CD4-positive, alpha-beta T cell treated with Interleukin-12 subunit alpha and Interleukin-12 subunit beta, for 1 hour (primary cell): ENCODE measurements at regions not wholly inside any gene's neighbourhood (a gene's known extent, or its start where the extent isn't known, plus 50 kb on each side); places are given as distances from the start of the nearest gene placed in this dataset.
"Not testable (repeated sequence)": the region's sequence is repeated elsewhere in the genome, so short reads cannot be mapped to it uniquely, and the experiment has no call there.

Source experiments
- DNase-seq: peaks from one replicate; pipeline ENCODE4 v3.0.0-alpha.2; 2020

DNA sequence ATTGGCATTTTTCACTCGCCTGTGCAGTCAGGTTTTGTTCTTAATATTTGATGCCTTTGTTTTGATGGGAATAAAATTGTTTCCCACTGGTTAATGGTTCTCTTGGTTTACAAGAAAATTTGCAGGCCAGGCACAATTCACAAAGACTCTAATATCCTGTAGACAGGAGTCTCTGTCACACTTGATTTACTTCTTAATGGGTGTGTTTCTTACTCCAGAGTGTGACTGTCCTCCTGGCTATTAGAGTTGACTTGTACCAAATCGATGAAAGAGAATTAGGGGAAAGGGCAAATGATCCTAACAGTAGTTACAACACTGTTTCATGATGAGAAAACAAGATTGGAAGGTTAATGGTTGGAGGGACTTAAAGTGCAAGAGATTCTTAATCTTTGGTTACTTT, 142.8 kb upstream of the SV2C start:
- no peak for DNase-seq

DNA sequence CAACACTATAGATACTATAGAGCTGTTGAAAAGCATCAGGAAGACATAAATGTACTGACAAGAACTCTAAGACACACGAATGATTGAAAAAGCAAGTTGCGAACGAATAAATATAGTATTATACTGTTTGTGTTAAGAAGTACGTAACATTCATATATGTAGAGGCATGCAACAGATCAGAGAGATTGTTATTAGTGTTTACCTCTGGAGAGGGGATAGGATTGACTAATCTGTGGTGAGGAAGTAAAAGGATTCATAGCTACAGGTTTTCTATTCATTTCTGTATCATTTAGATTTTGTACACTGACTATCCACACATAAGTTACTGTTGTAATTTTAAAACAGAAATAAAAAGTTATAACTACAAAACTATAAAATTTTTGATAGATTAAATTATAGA, 147.6 kb upstream of the SV2C start:
- no peak for DNase-seq

DNA sequence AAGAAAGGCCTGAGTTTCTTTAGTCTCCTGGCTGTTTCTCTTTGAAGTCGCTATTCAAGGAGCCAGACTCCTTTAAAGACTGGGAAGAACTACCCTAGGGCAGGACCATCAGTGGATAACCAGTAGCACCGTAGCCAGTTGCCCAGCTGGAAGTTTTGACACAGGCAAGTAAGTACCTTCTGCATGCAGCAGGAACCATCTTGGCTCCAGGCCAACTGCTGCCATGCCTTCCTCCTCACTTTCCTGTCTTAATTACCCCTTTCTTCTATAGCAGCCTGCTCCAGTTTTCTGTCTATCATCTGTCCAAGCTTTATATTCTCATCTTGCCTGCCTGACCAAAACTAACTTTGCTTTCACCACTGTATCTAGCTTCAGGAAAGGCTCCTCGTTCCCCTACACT, 149.7 kb upstream of the SV2C start:
- DNase-seq = no peak

DNA sequence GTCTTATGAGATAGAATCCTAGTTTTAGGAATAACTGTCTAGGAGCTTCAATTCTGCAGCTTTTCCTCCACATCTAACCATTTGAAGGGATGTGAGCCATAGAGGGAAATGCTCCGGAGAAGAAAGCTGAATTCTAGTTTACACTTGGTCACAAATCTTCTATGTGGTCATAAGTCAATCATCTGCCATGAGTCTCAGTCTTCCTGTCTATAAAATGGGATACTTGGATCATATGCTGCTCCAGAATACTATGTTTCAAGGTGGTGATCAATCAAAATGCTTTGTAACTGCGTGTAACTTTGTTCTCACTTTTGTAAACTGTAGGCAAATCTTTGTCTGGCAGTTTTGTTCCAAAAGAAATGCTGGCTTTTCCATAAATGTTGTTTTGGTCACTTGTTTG, 152.0 kb upstream of the SV2C start:
- no peak for DNase-seq

DNA sequence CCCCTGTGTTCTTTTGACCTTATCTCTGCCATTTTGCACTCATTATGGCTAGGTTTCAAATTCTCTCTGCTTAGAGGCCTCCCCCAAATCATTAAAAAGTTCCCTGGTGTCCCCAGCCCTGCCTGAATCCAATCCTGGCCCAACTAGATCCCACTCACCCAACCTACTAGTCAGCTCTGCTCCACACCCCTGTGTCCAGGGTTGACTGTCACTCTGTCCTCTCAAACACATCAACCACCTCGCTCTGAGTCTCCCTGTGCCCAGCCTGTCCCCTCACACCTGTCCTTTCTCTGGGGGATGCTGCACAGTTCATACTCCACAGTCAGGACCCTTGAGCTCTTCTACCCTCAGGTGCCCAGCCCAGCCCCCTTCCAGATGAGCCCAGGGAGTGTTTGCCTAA, 154.2 kb upstream of the SV2C start:
- DNase-seq = no peak

DNA sequence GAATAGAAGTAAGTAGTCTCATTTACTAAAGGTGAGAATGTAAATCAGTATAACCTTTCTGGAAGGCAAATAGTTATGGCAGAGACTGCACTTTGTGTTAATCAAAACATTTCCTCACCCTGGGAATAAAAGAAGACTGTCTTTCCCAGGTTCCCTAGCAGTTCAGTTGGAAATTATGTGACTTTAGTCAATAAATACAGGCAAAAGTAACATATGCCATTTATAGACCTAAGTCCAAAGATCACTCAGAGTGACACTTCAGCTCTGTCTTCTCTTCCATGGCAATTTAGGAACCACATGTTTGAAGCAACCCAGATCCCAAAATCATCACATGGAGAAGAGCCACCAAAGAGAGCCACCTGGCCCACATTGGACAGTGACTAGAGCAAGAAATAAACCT, 160.7 kb upstream of the SV2C start:
- no peak for DNase-seq

DNA sequence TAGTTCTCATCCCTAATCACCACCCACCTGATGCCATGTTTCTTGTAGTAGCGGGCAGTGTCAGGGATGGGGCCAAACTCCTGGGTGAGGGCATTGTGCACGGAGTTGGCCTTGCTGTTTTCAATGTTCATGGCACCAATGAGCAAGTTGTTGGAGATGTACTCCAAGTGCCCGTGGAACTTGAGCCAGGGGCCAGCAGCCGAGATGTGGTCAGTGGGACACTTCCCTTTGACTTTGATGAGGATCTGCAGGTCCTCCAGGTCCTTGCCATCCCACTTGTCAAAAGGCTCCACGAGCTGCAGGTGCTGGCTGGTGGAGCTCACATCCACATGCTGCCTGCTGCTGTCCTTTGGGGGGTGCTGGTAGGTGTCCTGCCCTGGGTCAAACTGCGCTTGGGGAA, 162.2 kb upstream of the SV2C start:
- no peak for DNase-seq

DNA sequence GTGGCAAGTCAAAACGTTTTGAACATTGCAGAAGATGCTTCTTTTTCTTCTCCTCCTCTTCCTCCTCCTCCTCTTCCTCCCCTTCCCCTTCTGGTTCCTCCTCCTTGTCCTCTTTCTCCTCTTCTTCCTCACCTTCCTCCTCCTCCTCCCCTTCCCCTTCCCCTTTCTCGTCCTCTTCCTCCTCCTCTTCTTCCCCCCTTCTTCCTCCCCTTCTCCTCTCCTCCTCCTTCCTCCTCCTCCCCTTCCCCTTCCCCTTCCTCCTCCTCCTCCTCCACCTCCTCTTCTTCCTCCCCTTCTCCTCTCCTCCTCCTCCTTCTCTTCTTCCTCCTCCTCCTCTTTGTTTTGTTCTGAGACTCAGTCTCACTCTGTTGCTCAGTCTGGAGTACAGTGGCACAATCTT, 167.0 kb upstream of the SV2C start:
- no peak for DNase-seq

DNA sequence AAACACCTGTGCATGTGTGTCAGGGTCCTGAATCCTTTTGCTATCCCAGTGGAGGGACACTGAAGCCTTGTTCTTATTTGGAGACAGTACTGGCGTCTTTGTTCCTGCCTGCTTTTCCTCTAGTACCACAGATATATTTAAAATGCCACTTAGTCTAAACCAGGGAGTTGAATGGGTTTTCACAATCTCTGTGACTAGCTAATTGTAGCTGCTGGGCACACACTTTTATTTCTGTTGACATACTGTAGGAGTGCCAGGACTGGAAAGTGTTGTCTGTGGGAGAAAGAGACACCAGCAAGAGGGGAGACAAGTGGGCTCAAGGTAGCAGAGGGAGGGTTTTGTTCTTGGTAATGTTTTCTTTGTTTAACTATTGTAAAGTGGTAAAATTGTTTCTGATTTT, 174.0 kb upstream of the SV2C start:
- no peak for DNase-seq

DNA sequence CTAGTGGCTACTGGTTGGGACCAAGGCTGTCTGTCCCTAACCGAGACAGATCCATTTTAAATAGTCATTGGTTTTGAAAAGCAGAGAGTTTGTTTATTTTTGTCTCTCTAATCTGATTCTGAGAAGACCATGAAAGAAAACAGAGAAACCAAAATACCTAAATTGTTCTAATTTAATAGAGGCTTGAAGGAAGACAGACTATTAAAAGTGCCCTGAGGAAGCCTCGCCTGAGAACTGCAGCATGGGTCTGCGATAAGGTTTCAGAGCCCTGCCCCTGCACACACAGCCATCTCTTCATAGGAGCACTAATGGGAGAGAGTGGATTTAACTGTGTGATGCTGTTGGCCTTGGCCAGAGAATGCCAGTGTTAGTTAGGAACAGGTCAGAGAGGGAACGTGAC, 175.5 kb upstream of the SV2C start:
- no peak for DNase-seq

DNA sequence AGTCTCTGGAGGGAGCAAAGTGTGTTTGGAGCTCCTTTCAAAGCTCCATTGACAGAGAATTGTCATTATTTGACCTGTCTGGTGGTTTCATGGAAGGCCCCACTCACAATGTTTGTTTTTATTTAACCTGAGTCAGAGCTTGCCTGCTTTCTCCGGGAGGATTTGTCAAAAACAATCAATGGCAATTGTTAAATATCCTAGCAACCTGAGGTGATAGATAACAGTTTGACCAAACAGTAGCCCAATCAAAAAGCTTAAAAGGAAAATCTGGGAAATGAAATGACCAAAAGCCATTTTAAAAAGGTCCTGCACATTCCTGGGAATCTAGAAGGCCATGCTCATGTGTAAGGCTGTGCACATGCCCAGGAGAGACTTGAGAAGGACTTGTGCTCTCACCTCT, 177.2 kb upstream of the POC5 start:
- no peak for DNase-seq

DNA sequence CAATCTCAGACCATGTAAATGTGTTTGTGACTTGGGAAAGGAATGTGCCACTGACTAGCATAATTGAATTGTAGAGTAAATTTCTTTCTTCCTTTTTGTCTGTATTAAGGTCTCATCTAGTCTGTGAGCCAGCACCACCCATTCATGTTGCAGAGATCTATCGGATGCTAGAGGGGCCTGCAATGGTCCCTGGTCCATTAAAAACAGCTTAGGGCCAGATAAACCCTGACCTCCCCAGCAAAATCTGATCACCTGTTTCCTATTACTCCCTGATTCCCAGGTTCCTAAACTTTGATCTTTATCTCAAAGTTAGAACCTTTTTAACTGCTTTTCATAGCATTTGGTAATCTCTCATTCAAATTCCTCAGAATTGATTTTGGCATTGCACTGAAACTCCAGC, 174.5 kb upstream of the POC5 start:
- DNase-seq = no peak

DNA sequence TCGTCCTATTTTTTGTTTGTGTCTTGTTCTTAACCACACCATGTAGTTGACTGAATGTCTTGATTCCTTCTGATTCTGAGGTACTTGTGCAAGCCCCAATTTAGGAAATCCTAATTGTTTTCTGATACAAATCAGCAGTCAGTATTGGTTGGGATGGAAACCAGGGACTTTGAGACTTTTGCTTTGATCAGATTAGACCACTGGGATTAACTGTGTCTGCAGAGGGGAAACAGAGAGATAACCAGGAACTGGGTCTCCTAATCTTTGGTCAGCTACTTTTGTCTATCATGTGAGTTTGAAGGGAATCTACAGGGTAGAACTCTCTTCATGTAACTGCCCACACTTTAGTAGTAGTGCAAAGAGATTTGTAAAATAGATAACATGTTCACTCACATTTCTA, 173.8 kb upstream of the POC5 start:
- no peak for DNase-seq

DNA sequence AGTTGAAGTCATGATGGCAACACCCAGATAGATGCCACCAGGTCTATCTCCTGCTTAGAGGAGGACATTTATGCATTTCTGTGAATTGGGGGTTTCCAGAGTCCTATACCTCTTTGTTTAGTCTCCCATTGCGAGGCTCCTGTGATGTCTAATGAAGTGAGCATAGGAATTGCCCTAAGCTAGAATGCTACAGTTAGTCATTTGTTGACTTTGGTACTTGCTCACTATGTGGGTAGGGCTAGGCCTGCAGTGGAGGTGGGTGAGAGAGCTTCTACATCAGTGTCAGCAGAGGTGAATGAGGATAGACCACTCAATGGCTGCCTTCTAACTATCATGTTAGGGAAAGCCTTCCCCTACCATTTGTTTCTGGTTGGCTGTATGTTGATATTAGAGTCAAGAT, 173.3 kb upstream of the POC5 start:
- no peak for DNase-seq

DNA sequence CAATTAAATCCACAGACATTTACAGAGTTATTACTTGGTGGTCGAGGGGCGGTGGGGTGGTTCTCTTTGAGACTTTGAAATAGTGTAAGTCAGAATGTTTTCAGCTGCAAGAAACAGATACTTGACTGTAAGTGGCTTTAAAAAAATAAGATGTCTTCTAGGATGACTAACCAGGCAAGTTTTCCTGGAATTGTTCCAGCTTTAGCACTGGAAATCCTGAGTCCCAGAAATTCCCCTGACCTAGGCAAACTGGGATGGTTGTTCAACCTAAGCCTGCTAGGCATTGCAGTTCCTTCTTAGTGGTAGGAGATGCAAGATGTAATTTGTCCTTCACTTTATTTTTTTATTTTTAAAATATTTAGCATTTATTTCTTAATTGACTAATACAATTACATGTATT, 169.5 kb upstream of the POC5 start:
- DNase-seq = no peak

DNA sequence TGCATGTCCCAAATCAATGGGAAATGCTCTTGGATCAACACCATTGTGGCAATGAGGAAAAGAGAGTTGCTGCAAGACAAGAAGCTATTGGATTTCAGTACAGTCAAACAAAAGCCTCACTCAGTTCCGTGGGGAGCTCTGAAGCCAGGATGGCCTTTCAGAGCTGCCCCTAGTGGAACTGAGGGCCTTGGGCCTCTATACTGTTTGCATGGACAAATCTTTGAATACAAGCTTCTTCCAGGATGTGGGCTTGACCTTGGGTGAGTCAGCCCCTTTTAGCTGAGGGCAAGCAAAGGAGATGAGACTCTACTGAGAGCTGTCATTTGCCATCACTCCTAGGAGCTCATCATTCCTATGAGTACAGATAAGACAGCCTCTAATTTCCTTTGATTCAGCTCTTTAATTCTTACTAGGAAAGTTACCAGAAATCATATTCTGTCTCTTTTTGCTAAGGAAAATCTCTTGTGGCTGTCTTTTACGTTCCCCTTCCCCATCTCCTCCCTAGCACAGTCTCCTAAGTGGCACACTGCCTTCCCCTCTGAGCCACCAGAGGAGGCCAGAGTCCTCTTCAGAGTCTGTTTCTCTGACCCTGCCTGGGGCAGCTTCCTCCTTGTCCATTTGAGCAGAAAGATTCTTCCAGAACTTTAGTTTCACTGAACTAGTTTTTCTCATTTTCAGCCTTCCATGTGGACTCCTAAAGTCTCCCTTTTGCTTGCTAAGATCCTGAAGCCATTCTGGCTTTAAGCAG, 168.8 kb upstream of the POC5 start:
- DNase-seq = peak; percentile 2

DNA sequence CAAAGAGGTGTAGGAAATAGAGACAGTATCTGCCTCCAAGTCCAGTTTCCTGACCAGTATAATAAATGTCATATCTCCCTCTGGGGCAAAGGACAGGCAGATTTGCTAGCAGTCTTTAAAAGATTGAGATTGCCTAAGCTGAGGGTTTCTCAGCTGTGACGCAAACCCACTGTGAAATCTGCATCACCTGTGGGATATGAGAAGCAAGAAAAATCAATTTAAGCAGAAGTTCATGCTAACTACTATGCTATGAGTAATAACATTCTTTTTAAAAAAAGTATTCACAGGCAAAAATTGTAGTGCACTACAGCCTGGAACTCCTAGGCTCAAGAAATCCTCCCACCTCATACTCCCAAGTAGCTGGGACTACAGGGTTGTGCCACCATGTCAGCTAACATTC, 168.1 kb upstream of the POC5 start:
- no peak for DNase-seq

DNA sequence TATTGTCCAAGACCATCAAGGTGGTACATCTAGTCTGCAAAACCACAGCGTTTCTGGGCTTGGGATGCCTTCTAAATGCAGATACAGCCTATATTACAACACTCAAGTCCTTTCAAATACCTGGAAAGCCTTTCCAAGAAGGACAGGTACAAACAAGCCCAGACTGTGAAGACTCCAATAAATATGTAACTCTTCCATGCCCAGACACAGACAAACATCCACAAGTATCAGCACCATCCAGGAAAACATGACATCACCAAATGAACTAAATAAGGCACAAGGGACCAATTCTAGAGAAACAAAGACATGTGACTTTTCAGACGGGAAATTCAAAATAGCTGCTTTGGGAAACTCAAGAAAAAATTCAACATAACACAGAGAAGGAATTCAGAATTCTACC, 152.7 kb upstream of the POC5 start:
- no peak for DNase-seq

DNA sequence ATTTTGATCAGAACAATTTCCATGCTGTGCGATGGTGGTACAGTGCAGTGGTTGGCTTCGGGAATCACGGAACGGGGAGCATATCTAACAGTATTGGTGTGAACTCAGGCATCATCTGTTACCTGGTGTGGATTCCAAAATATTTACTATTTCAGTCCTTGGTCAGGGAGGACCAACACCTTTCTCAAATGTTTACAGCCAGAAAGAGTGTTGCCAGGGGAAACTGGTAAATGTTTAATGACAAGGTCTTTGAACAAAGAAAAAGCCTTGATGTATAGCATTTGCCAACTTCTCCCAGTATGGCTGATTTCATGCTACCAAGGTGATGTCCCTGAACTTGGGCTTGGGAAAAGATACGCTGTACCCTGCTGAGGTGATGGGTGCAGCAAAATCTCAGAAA, 145.6 kb upstream of the POC5 start:
- no peak for DNase-seq

DNA sequence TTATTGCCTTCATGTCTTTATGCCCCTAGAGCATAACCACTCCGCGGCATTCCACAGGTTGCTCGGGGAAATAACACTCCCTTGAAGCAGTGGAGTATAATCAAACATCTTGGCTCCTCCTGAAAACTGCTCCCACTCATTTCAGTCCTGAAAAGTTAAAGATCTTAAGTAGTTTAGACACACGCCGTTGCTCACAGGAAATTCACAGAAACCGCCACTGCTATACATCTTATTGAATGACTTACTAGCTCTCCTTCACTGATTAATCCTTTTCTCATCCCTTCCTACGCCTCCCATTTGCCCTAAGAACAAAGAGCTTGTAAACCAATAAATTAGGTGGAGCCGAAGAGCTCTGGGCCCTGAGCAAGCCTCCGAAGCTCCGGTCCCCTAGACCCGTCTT, 142.4 kb upstream of the POC5 start:
- not testable (repeated sequence) for DNase-seq

DNA sequence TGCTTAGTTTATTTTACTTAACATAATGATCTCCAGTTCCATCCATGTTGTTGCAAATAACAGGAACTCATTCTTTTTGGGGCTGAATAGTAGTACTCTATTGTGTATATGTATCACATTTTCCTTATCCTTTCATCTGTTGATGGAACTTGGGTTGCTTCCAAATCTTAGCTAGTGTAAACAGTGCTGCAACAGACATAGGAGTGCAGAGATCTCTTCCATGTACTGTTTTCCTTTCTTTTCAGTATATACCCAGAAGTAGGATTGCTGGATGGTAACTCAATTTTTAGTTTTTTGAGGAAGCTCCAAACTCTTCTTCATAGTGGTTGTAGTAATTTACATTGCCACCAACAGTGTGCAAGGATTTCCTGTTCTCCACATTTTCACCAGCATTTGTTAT, 138.8 kb upstream of the POC5 start:
- no peak for DNase-seq

DNA sequence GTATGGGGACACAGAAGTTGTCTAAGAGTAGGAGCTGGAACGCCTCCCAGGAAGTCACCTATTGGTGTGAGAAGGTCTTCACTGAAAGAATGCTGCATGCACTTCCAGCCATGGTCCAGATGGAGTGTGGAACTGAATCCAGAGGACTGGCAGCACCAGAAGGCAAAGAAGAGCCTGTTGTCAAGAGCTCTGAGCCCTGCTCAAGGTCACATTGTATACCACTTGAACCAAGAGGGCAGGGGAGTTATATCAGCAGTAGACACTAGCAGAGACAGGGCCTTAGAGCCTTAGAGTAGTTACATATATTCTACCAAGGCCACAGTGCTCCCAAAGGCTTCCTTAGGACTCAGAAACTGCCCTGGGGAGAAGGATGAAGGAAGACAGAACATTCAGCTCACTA, 130.8 kb upstream of the POC5 start:
- DNase-seq = no peak

DNA sequence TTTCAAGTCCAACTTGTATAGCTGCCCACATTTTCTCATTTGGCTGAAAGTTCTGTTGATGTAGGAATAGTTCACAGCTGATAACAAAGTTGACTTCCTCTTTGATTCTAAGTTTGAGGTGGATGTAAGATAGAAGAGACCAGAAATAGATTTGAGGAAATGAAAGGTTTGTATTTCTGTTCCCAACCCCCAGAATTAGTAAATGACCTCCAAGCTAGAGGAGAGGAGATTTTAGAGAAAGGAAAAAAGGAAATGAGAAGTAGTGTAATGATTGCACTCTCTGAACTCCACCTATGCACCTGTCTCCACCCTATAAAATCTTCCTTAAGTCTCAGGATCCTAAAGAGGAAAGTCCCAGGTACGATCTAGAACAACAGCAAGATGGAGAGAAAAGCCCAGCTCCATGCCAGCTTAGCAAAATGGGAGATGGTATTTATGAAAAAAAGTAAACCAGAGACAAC, 130.4 kb upstream of the POC5 start:
- DNase-seq = no peak

DNA sequence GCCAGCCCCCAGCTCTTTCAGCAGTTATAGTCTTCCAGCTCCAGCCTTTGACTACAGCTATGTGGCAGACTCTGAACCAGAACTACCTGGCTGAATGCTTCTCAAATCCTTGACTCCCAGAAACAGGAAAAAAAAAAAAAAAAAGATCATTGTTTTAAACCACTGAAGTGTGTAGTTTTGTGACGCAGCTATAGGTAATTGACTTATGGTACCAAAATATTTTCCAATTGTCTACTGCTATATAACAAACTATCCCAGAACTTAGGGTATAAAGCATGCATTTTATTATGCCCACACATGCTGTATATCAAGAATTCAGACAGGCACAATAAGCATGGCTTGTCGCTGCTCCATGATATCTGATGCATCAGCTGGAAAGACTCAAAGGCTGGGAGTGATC, 127.1 kb upstream of the POC5 start:
- no peak for DNase-seq

DNA sequence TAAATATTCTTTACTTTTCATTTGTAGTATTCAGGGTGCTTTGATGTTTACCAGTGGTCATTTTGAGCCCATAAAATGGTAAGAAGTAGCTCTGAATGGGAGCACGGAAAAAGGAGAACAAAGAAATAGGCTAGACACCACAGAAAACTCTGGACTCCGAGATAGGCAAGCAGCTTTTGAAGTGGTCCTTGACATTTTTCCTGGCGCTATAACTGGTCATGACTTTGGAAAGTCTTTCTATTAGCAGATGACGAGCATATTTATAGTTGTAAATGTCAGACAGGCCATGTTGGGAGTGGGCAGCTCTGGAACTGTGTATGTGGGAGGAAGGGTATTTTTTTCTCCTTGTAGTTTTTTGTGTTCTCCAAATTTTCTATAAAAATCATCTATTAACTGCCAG, 126.1 kb upstream of the POC5 start:
- DNase-seq = no peak

DNA sequence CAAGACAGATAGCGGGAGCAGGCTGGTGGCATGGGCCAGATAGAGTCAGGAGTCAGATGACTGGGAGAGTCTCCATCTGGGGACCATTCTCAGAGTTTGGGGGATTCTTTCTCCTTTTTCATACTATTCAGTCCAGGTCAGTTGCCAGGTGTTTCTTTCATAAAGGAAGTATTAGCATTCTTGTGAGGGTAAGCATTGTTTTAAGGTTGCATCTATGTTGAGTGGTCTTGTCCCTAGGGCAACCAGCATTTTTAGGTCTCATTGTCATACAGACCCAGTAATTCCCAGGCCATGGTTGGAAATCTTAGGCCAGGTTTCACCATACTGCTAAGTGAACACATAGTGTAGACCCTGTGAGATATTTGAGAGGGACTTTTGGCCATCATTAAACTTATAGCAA, 122.3 kb upstream of the POC5 start:
- no peak for DNase-seq
